Left kidney (tissue), 1 donor: ENCODE measurements at regions not wholly inside any gene's neighbourhood (a gene's known extent, or its start where the extent isn't known, plus 50 kb on each side); places are given as distances from the start of the nearest gene placed in this dataset.

Source experiments
- DNase-seq: peaks from one replicate; pipeline ENCODE4 v3.0.0-alpha.2; 2013

DNA sequence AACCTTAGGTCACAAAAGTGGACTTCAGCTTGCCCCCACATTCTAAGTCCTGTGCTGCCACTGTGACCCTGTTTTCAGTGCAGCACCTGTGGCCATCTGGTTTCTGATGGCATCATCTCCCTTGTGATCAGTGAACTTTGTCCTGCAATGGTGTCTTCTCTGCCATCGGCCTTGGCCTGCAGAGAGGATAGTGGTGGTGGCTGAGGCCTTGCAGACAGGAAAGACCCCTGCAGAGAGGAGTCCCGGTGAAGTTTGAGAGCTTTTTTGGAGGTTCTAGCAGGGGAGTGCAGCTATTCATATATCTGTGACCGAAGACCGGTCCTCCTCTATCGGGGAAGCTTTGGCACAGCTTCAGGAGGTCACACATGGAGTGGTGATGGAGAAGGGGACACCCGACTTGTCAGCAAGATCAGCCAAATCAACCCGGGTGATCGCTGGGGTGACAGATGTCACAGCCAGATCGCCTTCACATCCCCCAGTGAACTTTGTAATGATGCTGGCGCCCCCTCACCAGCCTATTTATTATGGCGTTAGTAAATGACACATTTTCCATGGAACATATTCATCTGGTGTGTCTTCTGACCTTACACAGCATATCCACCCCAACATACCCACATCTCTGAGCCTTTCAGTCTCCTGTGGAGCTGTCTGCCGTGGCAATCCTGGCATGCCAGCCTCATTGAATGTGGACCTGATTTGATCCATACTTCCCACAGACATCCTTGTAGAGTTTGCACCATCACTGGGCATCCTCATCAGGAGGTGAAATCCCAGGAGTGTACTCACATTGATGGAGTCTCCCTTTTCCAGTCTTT is 136.1 kb downstream of the PAPOLA start:
- DNase-seq = no peak

- no peak for DNase-seq
These were observed 137.4 kb downstream of the PAPOLA start for GRCh38 chr14:96639550-96639949.

- DNase-seq = no peak
These were observed 146.5 kb downstream of the PAPOLA start for GRCh38 chr14:96648506-96649326.

GRCh38 chr14:96649327-96649601 is 147.1 kb downstream of the PAPOLA start:
- no peak for DNase-seq

DNA sequence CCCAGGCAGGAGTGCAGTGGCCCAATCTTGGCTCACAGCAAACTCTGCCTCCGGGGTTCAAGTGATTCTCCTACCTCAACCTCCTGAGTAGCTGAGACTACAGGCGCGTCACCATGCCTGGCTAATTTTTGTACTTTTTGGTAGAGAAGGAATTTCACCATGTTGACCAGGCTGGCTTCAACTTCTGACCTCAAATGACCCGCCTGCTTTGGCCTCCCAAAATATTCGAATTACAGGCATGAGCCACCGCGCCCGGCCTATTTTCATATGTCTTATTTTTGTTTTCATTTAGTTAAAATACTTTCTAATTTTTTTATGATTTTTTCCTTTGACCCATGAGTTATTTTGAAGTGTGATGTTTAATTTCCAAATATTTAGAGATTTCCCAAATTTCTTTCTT is 143.6 kb upstream of the VRK1 start:
- no peak for DNase-seq

DNA sequence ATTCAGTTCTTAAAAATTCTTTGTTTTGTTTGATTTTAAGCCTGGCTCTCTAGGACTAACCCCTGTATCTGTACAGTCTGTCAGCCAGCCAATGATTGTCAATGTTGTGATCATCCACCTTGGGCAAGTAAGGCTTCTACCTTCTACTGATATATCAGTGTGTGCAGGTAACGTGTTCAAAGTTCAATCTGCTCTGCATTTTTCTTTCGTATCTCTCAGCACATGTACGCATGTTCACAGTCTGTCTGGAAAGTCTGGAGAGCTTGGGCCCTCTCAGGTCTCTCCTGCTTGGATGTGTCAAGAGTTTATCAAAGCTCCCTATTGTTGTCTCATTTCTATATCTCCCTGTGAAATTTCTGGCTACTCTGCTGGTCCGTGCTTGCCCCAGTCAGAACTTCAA is 138.6 kb upstream of the VRK1 start:
- DNase-seq = no peak

- no peak for DNase-seq
These were observed 137.1 kb upstream of the VRK1 start for GRCh38 chr14:96660123-96660522.

DNA sequence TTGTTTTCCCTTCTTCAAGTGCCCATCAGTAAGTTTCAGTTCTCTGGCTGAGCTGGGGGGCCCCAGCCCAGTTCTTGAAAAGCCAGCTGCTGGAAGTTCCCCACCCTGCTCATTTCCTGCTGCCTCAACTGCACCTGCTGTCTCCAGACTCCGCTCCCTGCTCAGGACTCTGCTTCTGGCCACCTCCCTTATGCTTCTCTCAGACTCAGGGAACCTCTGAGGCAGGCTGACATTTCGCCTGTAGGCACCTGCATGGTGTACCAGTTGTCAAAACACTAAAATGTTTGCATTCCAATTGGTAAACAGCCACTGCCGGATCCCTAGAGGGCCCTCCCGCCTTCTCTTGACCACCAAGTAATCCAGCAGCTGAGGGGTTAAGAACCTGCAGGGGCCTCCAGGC is 136.5 kb upstream of the VRK1 start:
- no peak for DNase-seq

DNA sequence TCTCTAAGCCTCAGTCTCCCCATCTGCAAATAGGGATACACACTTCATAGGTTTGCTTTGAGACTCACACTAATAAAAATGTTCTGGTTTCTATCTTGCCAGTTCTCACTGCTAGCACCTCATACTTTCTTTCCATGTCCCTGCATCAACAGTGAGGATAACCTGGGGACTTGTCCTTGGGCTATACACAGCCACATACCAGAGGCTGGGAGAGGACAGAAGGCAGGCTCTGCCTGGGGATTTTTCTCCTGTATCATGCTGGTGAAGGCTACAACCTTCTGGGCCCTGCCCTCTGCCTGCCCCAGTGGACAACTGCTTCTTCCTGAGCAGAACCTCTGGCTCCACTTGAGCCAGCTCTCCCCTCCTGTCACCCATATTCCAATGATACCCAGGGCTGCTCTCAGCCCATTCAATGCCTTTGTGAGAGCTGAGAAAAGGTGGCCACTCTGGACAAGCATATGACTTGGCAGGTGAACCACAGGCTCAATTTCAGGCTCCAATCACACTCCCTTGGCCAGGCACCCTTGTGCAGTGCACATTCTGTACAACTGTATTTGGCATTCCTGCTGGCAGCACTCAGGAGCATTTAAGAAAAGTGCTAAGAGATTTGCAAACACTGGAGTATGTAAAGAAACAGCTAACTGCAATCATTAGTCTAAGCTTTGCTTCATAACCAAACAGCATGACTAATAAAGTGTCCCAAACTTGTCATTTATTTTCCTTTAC is 135.8 kb upstream of the VRK1 start:
- DNase-seq = no peak

GRCh38 chr14:96662116-96662970 is 134.8 kb upstream of the VRK1 start:
- no peak for DNase-seq

GRCh38 chr14:96663076-96663475 is 134.1 kb upstream of the VRK1 start:
- DNase-seq = no peak

- no peak for DNase-seq
These were observed 133.6 kb upstream of the VRK1 start for GRCh38 chr14:96663491-96664067.

DNA sequence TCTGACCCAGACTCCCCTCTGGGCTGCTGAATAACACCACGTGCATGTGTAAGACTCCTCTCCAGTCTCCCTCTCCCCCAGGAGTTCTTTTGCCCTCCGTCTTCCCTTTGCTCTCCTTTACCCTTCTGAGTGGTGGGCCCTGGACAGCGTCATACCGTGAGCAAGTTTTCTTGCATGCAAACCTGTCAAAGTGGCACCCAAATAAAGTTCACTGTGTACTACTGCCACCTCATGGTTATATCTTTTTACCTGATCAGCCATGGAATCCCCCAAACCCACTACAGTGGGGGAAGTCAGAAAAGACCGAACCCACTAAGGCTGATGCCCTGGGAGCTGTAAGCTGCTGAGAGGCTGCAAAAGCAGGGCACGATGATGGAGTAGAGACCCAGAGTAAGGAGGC is 131.1 kb upstream of the VRK1 start:
- DNase-seq = no peak

- no peak for DNase-seq
These were observed 126.8 kb upstream of the VRK1 start for GRCh38 chr14:96670391-96670790.

GRCh38 chr14:96671218-96671617 is 126.0 kb upstream of the VRK1 start:
- no peak for DNase-seq

- no peak for DNase-seq
These were observed 123.5 kb upstream of the VRK1 start for GRCh38 chr14:96673706-96674105.

DNA sequence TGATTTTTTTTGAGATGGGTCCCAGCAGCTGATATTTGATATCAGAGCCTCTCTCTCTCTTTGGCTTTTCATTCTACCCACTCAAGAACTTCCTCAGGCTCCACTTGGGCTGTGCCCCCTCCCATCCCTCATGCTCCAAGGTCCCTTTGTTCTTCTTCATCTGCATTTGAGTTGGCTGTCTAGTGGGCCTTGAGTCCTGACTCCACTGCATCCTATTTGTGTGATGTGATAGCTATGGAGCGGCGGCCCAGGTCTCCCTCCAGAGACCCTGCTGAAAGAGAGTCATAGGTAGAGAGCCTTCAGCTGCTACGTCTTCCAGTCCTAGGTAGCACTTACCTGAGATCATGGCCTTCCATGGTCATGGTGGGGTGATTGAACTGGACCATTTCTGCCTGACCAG is 123.1 kb upstream of the VRK1 start:
- no peak for DNase-seq

GRCh38 chr14:96676166-96676565 is 121.0 kb upstream of the VRK1 start:
- no peak for DNase-seq

GRCh38 chr14:96681829-96682228 is 115.4 kb upstream of the VRK1 start:
- no peak for DNase-seq

DNA sequence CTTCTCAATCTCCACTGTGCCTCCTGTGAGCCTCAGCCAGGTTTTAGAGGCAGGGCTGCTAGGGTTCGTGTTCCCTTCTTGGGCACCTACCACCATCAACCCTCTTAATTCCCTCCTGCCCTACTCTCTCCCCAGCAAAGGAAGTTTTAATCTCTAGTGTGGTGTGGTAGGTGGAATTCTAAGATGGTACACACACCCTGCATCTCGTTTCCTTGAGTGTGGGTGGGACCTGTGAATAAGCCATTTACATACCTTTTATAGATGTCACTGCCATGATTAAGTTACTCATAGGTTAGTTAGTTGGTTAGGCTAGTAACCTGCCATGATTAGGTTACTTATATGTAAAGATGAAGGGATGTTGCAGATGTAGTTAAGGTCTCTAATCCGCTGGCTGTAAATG is 114.8 kb upstream of the VRK1 start:
- DNase-seq = no peak

DNA sequence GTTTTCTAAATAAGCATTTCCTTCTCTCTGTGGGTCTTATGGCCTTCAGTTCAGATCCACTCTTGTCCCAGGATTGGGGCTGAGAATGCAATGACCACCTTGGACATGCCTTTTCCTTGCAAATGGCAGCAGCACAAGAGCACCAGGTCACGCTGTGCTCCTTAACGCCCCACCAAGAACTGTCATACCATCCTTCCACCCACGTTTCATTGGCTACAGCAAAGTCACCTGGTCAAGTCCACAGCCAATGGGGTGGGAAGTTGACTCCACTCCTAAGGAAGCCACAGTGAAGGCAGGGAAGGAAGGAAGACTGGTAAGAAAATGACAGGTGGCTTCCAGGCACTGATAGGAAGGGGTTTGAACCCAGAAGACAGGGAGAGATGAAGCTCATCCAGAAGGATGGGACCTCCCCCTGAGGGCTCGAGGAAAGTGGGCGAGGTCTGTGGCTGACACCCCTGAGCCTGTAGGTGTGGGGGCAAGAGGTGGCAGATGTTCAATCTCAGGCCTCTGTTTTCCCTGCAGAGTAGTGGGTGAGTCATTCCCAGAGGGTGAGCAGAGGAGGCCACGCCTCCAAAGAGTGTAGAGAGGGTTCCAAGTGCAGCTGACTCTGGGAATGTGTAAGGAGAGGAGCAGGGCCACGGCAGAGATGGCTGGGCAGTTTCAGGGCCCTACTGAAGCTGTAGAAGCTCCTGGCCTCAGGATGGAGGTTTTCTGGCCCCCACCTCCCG is 113.5 kb upstream of the VRK1 start:
- DNase-seq = no peak
